ENCODE measurements at regions not wholly inside any gene's neighbourhood (a gene's known extent, or its start where the extent isn't known, plus 50 kb on each side); places are given as distances from the start of the nearest gene placed in this dataset.
"Not testable (repeated sequence)": the region's sequence is repeated elsewhere in the genome, so short reads cannot be mapped to it uniquely, and the experiment has no call there.

GRCh38 chr10:28892818-28893547 is 215.7 kb downstream of the BAMBI start:
- intact Hi-C loops (cut with DNase I; ENCODE audit: low total_unique reads): no loop called here
- Histone ChIP-seq H3K4me1 (no peaks in the 10 kb centered on the region), H3K27ac (no peak overlapping the region), H3K36me3 (ENCODE audit: low read depth, missing control alignments) (no peaks in the 10 kb centered on the region), H3K4me3 (no peak overlapping the region), H3K9me3 (no peaks in the 10 kb centered on the region), H3K27me3 (no peaks in the 10 kb centered on the region)
- 86 to 93% methylated on average over 9 of the region's 9 CpGs for WGBS, 2 donors
- no peak for TF ChIP-seq POLR2A (IDR thresholded peaks at IDR 0.05)
- TF ChIP-seq CTCF (IDR thresholded peaks at IDR 0.05): no peak
- DNase-seq: no peak

DNA sequence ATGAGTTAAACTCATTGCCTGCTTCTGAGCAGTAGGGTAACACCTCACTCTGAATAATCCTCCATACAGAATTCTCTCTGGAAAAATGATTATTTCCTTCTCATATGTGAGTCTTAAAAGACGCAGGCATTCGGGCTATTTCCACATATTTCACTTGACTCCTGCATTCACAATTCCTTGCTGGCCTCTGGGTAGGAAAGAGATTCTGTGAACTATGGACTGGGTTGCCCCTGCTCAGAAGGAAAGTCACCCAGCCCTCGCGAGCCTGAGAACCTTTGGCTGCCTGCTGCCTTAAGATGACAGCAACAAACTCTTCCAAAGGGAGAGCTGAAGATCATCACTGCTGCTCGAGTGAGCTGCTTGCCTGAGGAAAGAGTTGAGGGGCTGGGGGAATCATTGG is 216.8 kb downstream of the BAMBI start:
- H3K27me3 ChIP-seq: no peaks in the 10 kb centered on the region
- intact Hi-C loops (cut with DNase I; ENCODE audit: low total_unique reads): no loop called here

GRCh38 chr10:28895671-28896070 is 218.3 kb downstream of the BAMBI start:
- 68 to 79% methylated on average over 11 to 15 of the region's 15 CpGs for WGBS, 2 donors
- intact Hi-C loops (cut with DNase I; ENCODE audit: low total_unique reads); H3K27me3 ChIP-seq; H3K4me1 ChIP-seq; H3K4me3 ChIP-seq; DNase-seq; H3K27ac ChIP-seq; H3K36me3 ChIP-seq (ENCODE audit: low read depth, missing control alignments); H3K9me3 ChIP-seq: not testable (repeated sequence)

More for the DNA sequence above, 216.8 kb downstream of the BAMBI start:
- H3K9me3 ChIP-seq: no peaks in the 10 kb centered on the region
- H3K4me1 ChIP-seq: no peaks in the 10 kb centered on the region
- DNase-seq: no peak
- H3K36me3 ChIP-seq (ENCODE audit: low read depth, missing control alignments): no peaks in the 10 kb centered on the region
- 85 to 89% methylated on average over 5 of the region's 5 CpGs for WGBS, 2 donors
- no peak for TF ChIP-seq POLR2A (IDR thresholded peaks at IDR 0.05)
- TF ChIP-seq CTCF (IDR thresholded peaks at IDR 0.05): no peak
- H3K27ac ChIP-seq: no peak overlapping the region
- no peak overlapping the region for H3K4me3 ChIP-seq

DNA sequence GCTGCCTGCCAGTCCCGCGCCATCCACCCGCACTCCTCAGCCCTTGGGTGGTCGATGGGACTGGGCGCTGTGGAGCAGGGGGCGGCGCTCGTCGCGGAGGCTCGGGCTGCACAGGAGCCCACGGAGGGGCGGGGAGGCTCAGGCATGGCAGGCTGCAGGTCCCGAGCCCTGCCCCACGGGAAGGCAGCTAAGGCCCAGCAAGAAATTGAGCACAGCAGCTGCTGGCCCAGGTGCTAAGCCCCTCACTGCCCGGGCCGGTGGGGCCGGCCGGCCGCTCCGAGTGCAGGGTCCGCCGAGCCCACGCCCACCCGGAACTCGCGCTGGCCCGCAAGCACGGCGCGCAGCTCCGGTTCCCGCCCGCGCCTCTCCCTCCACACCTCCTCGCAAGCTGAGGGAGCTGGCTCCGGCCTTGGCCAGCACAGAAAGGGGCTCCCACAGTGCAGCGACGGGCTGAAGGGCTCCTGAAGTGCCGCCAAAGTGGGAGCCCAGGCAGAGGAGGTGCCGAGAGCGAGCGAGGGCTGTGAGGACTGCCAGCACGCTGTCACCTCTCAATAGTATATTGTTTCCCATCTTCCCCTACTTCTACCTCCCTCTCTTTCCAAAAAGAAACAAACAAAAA is 219.6 kb downstream of the BAMBI start:
- Histone ChIP-seq H3K4me3 (peak overlapping the region in 1 of 2 donors; percentile 29), H3K27ac (peak overlapping the region in 1 of 2 donors; percentile 45)
- H3K27me3 ChIP-seq; intact Hi-C loops (cut with DNase I; ENCODE audit: low total_unique reads); H3K36me3 ChIP-seq (ENCODE audit: low read depth, missing control alignments); DNase-seq; H3K9me3 ChIP-seq; H3K4me1 ChIP-seq: not testable (repeated sequence)
- WGBS, 2 donors: 72 to 82% methylated on average over 23 to 27 of the region's 44 CpGs

GRCh38 chr10:28897617-28898464 is 220.5 kb downstream of the BAMBI start:
- no peaks in the 10 kb centered on the region for H3K9me3 ChIP-seq
- intact Hi-C loops (cut with DNase I; ENCODE audit: low total_unique reads): no loop called here
- H3K27me3 ChIP-seq: no peaks in the 10 kb centered on the region
- no peaks in the 10 kb centered on the region for H3K36me3 ChIP-seq (ENCODE audit: low read depth, missing control alignments)
- peak overlapping the region in 1 of 2 donors; percentile 29 for H3K4me3 ChIP-seq
- H3K27ac ChIP-seq: peak overlapping the region in 1 of 2 donors; percentile 45
- 64 to 65% methylated on average over 20 to 23 of the region's 23 CpGs for WGBS, 2 donors
- DNase-seq: no peak
- H3K4me1 ChIP-seq: no peaks in the 10 kb centered on the region
- TF ChIP-seq POLR2A (IDR thresholded peaks at IDR 0.05): no peak
- TF ChIP-seq CTCF (IDR thresholded peaks at IDR 0.05): no peak
